ENCODE measurements at regions not wholly inside any gene's neighbourhood (a gene's known extent, or its start where the extent isn't known, plus 50 kb on each side); places are given as distances from the start of the nearest gene placed in this dataset.
A peak's percentile ranks its signal among the peaks of the same experiment; 100 is the strongest.
"Not testable (repeated sequence)": the region's sequence is repeated elsewhere in the genome, so short reads cannot be mapped to it uniquely, and the experiment has no call there.

DNA sequence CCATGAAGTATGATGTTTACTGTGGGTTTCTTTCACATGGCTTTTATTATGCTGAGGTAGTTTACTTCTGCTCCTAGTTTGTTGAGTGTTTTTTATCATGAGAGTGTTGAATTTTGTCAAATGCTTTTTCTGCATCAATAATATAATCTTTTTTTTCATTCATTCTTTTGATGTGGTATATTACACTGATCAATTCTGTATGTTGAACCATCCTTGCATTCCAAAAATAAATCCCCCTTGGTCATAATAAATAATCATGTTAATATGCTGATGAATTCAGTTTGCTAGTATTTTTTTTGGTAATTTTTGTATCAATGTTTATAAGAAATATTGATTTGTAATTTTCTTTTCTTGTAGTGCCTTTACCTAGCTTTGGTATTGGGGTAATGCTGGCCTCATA, 97.9 kb upstream of the ZNF648 start:
- no peak for DNase-seq (ENCODE audit: low read depth in 2 of 2)

DNA sequence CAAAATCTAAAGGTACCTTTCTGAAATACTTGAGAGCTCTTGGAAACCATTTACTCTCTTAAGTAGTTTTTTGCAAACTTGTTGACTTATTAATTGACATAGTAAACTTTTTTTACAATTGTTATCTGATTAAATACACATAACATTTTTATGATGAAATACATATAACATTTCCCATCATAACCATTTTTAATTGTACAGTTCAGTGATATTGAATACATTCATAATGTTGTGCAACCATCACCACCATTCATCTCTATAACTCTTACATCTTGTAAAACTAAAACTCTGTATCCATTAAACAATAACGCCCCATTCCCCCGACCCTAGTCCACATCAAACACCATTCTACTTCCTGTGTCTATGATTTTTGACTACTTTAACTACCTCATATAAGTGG, 95.7 kb upstream of the ZNF648 start:
- DNase-seq (ENCODE audit: low read depth in 2 of 2): no peak

DNA sequence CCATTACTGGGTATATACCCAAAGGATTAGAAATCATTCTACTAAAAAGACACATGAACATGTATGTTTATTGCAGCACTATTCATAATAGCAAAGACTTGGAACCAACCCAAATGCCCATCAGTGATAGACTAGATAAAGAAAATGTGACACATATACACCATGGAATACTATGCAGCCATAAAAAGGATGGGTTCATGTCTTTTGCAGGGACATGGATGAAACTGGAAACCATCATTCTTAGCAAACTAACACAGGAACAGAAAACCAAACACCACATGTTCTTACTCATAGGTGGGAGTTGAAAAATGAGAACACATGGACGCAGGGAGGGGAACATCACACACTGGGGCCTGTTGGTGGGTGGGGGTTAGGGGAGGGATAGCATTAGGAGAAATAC, 92.9 kb upstream of the ZNF648 start:
- not testable (repeated sequence) for DNase-seq (ENCODE audit: low read depth in 2 of 2)

DNA sequence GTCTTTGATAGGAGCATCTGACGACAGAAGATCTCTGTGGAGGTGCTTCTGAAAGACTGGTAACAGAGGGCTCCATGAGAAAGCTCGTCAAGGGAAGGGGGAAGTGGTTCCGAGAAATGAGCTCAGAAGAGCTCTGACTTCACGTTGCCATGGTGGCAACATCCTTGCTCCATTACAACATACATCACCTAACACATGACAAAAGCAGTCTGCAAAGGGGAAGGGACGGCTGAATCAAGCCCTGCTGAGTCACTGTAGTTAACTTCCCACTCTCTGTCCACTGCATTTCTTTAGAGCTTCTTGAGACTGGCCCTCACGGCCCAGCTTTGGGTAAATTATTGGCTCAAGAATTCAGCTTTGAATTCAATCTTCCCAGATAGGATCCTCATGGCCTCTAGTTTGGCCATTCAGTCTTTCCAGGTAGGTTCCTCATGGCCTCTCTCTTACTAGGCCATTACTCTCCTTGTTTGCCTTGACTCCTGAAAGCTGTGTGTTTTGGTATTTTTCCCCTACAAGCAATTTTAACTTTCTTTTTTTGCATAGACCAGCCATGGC, 88.0 kb upstream of the ZNF648 start:
- DNase-seq (ENCODE audit: low read depth in 2 of 2): no peak

DNA sequence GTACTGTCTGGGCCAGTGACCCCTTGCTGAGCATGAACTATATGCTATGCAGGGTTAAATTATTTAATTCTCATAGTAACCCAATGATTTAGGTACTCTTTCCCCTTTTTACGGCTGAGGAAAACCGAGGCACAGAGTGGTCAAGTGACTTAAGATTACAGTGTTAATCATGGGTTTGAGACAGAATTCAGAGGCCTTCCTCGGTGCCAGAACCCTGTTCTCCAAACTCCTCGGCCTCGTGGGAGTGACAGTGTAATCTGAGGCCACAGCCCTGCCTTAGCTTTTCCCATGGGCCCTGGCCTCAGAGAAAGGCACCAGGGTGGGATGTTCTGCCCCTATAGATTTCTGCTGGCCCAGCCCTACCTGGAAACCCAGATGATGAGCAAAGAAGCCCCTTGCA, 86.4 kb upstream of the ZNF648 start:
- no peak for DNase-seq (ENCODE audit: low read depth in 2 of 2)

DNA sequence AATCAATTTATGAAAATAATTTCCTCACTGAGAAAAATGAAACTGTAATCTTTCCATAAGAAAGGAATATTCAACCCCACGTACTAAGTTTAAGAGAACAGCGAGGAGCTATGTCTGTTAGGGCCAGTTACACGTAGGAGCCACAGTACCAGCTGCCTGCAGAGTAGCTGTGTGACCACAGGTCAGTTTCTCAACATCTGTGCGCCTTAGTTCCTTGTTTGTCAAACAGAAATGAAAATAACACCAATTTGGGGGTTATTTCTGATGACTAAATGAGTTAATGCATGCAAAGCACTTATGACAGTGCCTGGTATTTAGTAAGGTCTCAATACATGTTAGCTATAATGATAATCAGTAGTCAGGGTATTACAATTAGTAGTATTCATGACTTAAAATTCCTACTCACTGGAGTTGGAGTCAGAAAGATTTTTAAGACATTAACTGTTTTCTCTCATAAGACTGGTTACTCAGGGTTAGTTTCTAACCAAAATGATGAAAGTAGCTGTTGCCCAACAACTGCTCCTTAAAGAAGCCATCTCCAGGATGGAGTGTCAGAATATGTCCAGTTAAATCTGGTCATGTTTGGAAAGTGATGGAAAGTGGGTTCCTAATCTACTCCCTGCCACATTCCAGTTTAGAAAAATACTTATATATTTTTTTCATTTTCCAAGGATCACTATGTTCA, 85.8 kb upstream of the ZNF648 start:
- no peak for DNase-seq (ENCODE audit: low read depth in 2 of 2)

DNA sequence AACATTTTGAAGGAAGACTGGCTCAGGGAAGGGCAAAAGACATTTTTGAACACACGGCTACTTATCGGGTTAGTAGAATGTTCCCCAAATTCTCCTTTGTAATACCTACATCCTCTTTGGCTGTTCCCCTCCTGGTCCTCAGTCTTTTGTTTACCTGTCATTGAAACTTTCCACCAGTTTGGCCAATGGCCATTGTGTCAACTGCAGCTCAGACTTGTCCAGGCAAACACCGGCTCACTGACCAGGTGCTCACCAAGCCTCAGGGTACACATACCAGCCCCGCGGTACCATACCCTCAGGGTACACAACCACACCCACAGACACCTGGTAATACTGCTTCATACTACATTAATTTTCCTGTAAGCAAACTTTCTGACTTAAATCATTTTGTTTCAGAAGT, 84.8 kb upstream of the ZNF648 start:
- no peak for DNase-seq (ENCODE audit: low read depth in 2 of 2)

DNA sequence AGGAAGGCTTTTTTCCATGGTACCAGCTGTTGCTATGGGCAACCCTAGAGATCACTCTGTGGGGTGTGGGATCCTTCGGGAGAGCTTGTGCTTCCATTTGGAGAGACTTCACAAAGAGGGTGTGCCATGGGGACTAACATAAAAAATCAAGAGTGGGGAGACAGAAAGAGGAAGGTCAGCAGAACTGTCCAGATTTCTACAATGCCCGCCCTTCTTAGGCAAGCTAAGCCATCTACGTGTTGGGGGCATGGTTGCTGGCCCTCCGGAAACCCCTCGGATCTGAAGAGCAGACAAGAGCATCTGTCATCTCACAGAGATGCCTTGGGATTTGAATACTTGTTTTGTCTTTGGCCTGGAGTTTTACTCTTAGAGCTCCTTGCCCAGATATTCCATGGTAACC, 83.9 kb upstream of the ZNF648 start:
- no peak for DNase-seq (ENCODE audit: low read depth in 2 of 2)

DNA sequence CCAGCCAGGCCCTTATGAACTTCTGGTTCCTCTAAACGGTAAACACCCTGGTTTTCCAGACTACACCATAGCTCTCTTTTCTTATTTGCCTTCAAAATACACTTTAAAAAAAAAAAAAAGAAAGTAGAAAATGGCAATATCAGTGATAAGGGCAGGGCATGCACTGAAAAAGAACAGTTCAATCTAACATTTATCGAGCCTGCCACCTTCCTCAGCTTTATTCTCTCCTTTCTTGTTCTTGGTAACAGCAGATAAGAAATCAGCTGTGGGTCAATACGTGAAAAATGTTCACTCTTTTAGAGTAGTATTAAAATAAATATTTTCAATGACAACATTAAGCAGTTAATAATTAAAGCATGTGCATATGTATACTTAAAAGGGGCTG, 83.1 kb upstream of the ZNF648 start:
- DNase-seq (ENCODE audit: low read depth in 2 of 2): no peak

DNA sequence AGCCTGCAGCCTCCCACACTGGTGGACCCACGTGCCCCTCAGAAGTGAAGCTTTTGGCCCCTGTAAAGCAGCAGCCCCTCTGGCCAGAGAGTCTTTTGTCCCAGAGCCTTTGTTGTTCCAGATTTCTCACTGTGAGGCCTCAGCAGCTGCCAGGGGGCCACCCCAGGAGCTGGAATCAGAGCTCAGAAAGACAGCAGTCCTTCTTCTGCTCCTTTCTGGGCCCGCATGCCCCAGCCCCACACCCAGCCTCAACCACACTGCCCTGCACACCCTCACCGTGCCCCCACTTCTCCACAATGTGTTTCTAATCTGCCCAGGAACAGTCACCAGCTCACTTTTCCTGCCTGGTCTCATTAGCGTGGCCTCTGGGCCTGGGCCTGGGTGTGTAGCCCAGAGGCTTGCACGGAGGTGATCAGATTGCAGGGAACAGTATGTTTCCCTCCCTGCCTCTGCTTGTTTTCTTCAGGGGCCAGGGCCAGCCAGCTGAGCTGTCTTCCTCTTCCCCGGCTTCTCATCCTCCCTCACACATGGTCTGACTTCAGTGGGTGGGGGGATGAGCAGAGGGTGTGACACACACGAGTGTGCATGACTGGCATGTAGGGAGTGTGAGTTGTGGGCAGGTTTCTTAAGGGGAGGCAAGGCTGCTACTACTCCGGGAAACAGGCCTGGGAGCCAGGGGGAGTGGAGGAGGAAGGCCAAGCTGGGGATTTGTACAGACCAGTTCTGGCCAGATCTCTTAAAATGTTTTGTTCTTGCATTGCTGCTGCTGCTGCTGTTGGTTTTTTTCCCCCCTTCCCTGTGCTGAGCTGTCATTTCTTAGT, 82.5 kb upstream of the ZNF648 start:
- DNase-seq (ENCODE audit: low read depth in 2 of 2): no peak

DNA sequence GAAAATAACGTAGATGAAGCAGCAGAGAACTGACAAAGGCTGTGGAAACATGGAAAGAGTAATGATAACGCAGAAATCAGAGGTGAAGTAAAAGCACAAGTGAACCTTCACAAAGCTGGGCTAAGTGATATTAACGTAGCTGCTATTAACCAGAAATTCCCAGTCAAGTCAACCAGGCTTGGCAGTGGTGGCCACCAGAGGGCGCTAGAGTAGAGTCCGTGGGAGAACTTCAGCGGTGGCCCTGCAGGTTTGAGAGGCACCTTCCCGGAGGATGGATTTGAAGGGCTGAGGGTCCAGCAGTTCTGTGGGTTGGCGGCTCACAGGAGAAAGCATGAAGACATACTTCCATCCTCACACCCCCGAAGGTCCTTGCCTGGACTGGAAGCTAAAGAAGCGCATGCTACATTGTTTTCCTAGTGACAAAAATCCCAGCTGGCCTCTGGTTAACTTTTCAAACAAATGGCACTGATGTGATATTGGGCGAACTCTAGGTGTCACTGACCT, 81.7 kb upstream of the ZNF648 start:
- peak; percentile 69 for DNase-seq (ENCODE audit: low read depth in 2 of 2)

DNA sequence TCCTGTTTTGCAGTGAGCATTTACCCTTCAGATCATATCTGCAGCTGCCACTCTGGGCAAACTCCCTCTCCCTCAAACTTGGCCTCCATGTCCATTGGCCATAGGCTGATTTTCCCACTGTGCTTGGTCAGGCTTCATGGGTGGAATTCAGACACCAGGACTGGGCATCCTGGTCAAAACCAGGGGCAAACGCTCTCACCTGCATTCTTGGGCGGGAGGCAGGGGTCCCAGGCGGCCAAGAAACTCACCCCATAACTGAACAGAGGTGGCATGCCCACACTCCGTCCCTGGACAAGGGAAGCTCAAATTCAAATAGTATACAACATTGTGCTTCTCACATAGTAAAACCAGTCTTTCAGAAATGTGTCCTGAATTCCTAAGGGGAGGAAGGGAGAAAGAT, 81.1 kb upstream of the ZNF648 start:
- DNase-seq (ENCODE audit: low read depth in 2 of 2): no peak

DNA sequence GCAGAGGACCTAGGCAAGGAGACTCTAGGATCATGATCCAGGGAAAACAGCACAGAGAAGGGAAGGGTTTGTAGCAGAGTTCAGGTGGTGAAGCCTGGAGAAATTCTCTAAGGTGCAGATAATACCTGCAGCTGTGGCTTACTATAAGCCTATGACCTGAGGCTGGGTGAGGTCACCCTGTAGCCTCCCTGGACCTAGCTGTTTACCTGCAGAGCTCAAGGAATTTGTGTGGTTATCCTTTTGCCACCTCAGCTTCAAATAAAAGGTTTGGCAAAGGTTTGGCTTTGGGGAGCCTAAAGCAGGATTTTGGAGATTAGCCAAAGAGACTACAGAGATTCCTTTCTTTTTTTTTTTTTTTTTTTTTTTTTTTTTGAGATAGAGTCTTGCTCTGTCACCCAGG, 79.5 kb upstream of the ZNF648 start:
- no peak for DNase-seq (ENCODE audit: low read depth in 2 of 2)

DNA sequence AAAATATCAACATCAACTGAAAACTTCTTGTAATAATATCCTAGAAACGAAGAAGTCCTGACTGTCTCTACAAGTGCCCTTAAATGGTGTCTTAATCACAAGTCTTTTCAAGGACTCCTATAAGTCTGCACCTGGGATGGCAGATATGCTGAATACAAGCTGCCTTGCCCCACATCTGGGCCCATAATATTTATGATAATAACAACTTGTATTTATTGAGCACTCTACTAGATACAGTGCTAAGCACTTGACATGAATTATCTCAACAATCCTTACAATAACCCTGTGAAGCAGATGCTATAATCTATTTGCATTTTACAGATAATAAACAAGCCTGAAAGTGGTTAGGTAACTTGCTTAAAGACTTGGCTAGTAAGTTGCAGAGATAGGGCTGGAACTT, 78.0 kb upstream of the ZNF648 start:
- DNase-seq (ENCODE audit: low read depth in 2 of 2): no peak

DNA sequence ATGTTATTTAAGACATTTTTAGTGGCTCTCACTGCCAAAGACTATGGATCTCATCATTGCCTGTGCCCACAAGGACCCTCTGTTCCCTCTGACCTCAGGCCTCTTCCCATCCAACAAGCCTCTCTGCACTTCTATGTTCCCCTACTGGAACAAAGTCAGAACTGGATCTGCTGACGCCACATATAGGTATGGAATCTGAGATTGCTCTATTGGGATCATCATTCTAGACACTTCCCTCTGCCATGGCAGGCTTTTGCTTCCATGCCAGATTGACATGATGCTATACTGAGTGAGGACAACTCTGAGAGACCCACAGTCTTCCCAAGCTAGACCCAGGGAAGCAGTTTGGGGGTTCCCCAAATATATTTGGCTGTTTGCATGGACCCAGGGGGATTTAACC, 76.0 kb upstream of the ZNF648 start:
- DNase-seq (ENCODE audit: low read depth in 2 of 2): no peak

DNA sequence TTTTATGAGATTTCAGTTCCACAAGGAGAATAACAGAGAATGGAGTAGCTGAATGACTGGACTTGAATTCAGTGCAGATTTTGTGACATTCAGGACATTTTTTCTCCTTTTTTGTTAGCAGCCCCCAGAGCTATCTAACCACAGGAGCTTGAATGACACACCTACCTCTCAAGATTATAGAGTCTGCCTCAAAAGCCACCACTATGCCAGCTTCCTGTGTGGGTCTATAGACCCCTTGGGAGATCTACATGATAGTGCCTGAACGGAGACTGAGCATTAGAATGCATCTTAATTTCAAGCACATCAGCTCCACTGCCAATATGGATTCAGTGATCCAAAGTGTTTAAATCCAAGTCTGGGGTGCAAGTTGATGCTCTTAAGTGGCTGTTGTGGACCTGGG, 74.4 kb upstream of the ZNF648 start:
- no peak for DNase-seq (ENCODE audit: low read depth in 2 of 2)

DNA sequence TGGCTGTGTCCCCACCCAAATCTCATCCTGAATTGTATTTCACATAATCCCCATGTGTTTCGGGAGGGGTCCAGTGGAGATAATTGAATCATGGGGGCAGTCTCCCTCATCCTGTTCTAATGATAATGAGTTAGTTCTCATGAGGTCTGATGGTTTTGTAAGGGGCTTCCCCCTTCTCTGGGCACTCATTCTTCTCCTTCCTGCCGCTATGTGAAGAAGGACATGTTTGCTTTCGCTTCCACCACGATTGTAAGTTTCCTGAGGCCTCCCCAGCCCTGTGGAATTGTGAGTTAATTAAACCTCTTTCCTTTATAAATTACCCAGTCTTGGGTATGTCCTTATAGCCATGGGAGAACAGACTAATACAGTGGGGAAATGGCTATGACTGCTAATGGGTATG, 72.7 kb upstream of the ZNF648 start:
- DNase-seq (ENCODE audit: low read depth in 2 of 2): no peak

DNA sequence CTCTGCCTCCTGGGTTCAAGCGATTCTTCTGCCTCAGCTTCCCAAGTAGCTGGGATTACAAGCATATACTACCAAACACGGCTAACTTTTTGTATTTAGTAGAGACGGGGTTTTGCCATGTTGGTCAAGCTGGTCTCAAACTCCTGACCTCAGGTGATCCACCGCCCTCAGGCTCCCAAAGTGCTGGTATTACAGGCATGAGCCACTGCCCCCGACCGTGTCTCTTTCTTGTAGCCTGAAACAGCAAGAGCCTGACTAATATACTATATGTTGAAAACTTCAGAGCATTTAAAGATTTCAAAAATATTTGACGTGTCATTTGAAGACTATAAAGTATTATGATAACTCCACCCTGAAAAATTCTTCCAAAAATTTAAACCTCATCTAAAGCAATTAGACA, 71.7 kb upstream of the ZNF648 start:
- no peak for DNase-seq (ENCODE audit: low read depth in 2 of 2)

DNA sequence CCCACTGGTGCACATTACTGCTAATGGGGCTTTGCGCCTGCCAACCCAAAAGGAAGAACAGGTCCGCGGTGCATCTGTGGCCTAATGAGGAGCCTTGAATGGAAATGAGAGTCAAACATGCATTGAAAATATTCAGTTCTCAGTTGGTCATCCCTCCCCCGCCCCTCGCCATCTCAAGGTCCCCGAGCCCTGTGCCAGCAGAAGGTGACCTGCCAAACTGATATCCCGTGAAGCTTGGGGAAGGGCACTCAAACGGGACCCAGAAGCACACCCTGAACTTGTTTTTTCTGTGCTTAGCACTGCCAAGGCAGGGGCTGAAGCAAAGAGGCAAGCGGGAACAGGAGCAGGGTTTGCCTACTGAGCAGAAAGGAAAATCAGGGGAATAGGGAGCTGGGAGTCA, 67.9 kb upstream of the ZNF648 start:
- no peak for DNase-seq (ENCODE audit: low read depth in 2 of 2)

DNA sequence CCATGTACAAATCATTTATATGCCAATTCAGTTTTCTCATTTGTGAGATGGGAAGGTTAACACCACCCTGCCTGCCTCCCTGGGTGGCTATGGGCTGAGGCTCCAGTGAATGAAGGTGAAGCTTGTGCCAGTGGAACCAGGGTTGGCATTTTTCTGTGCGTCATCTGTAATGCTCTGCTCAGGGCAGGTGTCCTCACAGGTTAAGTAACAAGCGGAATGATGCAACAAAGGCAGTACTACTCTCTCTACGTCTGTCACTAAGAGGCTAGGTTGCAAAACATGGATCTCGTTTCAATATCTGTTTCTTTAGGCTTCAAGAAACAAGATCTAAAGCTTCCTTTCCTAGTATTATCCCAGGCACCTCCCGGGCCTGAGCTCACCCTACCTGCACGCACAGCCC, 67.0 kb upstream of the ZNF648 start:
- DNase-seq (ENCODE audit: low read depth in 2 of 2): no peak

DNA sequence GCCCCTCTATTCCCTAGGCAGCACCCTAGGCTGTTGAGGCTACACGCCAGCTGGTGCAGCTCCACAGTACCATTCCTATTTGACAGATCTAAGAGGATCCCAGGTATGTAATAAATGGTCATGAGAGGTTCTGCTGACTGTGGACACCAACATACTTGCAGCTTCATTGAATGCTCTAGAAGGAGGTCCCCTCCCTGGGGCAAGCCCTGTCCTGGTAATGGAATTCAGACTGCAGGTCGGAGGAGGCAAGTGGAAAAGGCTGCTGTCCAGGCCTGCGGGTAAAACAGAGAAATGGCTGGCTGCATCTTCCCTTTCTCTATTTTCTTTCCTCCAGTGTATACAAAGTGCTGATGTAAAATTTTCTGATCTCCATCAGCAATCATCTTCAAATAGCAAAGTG, 66.1 kb upstream of the ZNF648 start:
- no peak for DNase-seq (ENCODE audit: low read depth in 2 of 2)

DNA sequence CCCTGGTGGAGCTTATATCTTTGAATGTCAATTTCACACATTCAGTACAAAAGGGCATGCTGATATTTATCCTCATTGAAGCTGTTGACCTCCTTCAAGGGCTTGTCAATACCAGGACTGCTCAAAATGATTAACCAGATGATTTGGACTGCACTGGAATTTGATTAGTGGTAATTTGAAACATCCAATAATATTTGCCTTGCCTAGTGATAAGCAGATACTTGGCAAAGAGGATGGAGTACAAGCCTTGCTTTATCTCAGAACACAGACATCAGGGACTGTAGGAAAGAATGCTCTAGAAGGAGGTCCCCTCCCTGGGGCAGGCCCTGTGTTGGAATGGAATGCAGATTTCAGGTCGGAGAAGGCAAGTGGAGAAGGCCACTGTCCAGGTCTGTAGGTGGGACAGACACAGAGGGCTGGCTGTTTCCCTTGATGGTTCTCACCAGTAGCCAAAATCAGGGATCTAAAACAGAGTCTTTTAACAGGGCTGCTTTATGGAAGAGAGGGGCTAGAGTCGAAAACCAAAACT, 64.8 kb upstream of the ZNF648 start:
- DNase-seq (ENCODE audit: low read depth in 2 of 2): no peak

DNA sequence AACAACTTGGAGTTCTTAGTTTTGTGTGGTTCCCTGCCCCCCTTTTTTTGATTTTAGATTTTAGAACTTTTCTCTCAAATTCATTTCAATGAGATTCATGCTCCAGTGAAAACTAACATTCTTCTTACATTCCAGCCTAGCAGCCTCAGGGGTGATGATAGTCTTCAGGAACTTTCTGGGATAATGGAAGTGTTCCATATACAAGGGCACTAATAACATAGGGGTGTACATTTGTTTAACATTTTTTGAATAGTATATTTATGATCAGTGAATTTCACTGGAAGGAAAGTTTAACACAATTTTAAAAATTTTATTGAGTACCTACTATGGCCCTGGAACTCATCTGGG, 61.4 kb upstream of the ZNF648 start:
- no peak for DNase-seq (ENCODE audit: low read depth in 2 of 2)
